ENCODE measurements at regions not wholly inside any gene's neighbourhood (a gene's known extent, or its start where the extent isn't known, plus 50 kb on each side); places are given as distances from the start of the nearest gene placed in this dataset.

DNA sequence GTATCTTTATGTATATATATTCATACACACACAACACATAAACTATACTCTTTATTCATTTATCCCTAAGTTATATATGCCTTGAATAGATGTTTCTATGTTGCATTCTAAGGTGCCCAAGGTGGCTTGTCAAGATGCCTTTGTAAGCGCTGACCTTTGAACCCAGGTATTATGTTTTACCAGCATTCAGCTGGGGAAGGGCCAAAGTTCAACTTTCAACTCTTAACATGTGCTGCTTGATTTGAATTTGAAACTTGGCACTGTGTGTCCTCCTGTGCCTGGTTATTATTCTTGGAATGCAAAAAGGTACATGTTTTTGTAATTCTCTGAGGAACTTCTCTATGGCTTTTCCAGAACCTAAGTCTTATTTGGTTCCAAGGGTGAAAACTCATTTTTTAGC, 146.5 kb downstream of the EDN1 start:
- no peak for TF ChIP-seq ESRRA (CRISPR knock-in tag; IDR thresholded peaks at IDR 0.05; ENCODE audit: borderline replicate concordance)
- no peak for TF ChIP-seq ETV6 (CRISPR knock-in tag; IDR thresholded peaks at IDR 0.05)
- no peak for TF ChIP-seq USF2 (CRISPR knock-in tag; IDR thresholded peaks at IDR 0.05)
- no peak for TF ChIP-seq ZNF317 (CRISPR knock-in tag; IDR thresholded peaks at IDR 0.05; ENCODE audit: borderline replicate concordance, low read depth)
- TF ChIP-seq ATF3 (CRISPR knock-in tag; conservative IDR thresholded peaks at IDR 0.05) = no peak
- no peak for TF ChIP-seq ATF2 (CRISPR knock-in tag; IDR thresholded peaks at IDR 0.05; ENCODE audit: borderline replicate concordance, low read depth)
- TF ChIP-seq, protein P1, sequence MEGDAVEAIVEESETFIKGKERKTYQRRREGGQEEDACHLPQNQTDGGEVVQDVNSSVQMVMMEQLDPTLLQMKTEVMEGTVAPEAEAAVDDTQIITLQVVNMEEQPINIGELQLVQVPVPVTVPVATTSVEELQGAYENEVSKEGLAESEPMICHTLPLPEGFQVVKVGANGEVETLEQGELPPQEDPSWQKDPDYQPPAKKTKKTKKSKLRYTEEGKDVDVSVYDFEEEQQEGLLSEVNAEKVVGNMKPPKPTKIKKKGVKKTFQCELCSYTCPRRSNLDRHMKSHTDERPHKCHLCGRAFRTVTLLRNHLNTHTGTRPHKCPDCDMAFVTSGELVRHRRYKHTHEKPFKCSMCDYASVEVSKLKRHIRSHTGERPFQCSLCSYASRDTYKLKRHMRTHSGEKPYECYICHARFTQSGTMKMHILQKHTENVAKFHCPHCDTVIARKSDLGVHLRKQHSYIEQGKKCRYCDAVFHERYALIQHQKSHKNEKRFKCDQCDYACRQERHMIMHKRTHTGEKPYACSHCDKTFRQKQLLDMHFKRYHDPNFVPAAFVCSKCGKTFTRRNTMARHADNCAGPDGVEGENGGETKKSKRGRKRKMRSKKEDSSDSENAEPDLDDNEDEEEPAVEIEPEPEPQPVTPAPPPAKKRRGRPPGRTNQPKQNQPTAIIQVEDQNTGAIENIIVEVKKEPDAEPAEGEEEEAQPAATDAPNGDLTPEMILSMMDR (IDR thresholded peaks at IDR 0.05) = no peak
- TF ChIP-seq E2F4 (CRISPR knock-in tag; IDR thresholded peaks at IDR 0.05; ENCODE audit: borderline replicate concordance, low read depth) = no peak
- no peak for TF ChIP-seq FOXJ3 (CRISPR knock-in tag; IDR thresholded peaks at IDR 0.05; ENCODE audit: borderline replicate concordance)
